WI38 (cell line): ENCODE measurements at regions not wholly inside any gene's neighbourhood (a gene's known extent, or its start where the extent isn't known, plus 50 kb on each side); places are given as distances from the start of the nearest gene placed in this dataset.
A peak's percentile ranks its signal among the peaks of the same experiment; 100 is the strongest.

Experiments
- H3K4me3 ChIP-seq: 2 replicates; pipeline ENCODE4 v1.5.1; 2011; ENCODE audit warnings: low read depth, mild to moderate bottlenecking, control low read depth, low read length
- TF ChIP-seq, protein P1 (sequence below): IDR thresholded peaks from 2 replicates; pipeline ENCODE4 v1.5.1; 2012; ENCODE audit warnings: low read depth, mild to moderate bottlenecking, control low read depth, low read length

DNA sequence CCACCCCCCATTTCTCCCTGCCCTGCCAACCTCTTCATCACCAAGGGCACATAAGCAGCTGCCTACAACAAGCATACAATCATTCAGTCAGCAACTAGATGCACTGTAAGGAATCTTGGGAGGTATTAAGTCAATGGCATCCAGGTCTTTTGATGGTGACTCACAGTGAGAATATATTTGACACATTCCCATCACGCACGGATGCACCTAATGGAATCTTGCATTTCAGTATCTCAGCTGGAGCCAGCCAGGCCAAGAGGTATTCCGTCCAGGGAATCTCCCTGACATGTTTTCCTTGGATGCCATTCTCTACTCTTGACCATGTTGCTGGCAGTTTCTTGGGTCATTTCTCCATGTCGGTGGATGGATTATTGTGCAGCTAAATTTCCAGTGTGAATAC is 73.9 kb upstream of the CAPRIN2 start:
- TF ChIP-seq, protein P1, sequence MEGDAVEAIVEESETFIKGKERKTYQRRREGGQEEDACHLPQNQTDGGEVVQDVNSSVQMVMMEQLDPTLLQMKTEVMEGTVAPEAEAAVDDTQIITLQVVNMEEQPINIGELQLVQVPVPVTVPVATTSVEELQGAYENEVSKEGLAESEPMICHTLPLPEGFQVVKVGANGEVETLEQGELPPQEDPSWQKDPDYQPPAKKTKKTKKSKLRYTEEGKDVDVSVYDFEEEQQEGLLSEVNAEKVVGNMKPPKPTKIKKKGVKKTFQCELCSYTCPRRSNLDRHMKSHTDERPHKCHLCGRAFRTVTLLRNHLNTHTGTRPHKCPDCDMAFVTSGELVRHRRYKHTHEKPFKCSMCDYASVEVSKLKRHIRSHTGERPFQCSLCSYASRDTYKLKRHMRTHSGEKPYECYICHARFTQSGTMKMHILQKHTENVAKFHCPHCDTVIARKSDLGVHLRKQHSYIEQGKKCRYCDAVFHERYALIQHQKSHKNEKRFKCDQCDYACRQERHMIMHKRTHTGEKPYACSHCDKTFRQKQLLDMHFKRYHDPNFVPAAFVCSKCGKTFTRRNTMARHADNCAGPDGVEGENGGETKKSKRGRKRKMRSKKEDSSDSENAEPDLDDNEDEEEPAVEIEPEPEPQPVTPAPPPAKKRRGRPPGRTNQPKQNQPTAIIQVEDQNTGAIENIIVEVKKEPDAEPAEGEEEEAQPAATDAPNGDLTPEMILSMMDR, result no peak
- H3K4me3 ChIP-seq, result no peak overlapping the region

- TF ChIP-seq, protein P1, result no peak
- H3K4me3 ChIP-seq, result no peak overlapping the region
Observed at GRCh38 chr12:30827101-30828066, 72.6 kb upstream of the CAPRIN2 start.

DNA sequence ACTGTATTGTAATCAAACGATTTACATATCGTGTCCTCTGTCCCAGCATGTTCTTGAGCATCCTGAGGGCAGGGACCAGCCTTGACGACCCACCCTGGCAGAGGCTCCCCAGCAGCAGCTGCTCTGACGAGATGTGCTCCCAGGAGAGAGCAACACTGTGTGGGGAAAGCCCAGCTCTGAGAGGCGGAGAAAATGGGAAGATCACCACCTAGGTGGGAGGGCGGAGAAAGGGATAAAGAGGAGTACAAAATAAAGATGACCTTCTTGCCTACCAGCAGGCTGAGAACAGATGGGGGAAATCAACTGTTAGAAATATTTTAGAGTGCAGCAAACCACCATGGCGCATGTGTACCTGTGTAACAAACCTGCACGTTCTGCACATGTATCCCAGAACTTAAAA is 71.5 kb upstream of the CAPRIN2 start:
- no peak overlapping the region for H3K4me3 ChIP-seq
- TF ChIP-seq, protein P1, result no peak

DNA sequence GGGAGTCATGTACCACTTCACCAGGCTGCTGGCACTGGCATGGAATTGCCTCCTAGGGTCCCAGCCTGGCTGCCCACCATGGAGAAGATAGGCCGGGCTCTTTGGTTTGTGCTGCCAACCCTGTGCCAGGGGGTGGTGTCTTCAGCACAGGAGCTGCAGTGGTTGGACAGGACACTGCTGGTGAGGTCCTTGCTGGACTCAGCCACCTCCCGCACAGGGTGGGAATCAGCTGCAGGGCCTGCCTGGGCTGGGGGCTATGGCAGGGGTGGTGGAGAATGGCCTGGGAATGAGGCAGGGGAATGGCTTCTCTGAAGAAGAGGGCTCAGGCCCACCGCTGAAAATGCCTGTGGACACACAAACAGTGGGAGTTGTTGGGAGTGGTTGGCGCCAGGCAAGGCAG is 70.6 kb upstream of the CAPRIN2 start:
- H3K4me3 ChIP-seq, result no peak overlapping the region
- TF ChIP-seq, protein P1, result no peak

DNA sequence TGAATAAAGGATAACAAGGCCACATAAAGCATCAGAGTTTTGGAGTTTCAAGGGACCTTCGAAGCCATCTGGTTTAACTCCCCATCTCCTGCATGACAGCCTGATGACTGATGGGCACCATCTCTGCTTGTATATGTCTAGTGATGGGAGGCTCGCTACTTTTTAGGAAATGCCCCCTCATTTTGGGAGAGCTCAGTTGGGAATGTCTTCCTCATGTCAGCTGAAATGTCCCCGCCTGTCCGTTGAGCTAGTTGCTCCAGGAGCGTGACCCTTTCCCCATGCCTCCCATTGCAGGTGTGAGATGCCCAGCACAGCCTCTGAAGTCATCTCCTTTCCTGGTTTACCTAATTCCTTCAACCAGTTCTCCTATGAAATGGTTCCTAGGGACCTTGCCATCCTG is 69.6 kb upstream of the CAPRIN2 start:
- TF ChIP-seq, protein P1, result no peak
- H3K4me3 ChIP-seq, result no peak overlapping the region

DNA sequence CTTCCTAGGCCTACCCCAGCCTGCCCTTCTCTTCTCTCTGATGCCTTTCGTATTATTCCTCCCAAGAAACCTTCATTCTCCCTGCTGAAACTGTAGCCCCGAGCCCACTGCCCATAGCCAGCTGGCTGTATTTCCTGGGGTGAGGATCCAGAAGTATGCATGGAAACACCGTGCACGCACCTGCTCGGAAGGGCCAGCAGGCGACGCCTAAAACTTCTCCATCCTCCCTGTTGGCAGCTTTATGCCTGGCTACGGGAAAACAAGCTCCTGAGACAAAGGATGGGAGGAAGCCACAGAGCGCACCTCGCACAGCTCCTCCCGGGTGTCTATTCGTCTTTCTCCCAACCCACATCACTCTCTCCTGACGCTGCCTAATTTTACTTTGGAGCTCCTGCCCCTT is 69.0 kb upstream of the CAPRIN2 start:
- TF ChIP-seq, protein P1, result no peak
- H3K4me3 ChIP-seq, result no peak overlapping the region

GRCh38 chr12:30823156-30823699 is 68.5 kb upstream of the CAPRIN2 start:
- TF ChIP-seq, protein P1, result no peak
- H3K4me3 ChIP-seq, result peak overlapping the region; percentile 51; the same call in 1 of the 2 replicates
